HPDE6-E6E7 (cell line): ENCODE measurements at regions not wholly inside any gene's neighbourhood (a gene's known extent, or its start where the extent isn't known, plus 50 kb on each side); places are given as distances from the start of the nearest gene placed in this dataset.
"Not testable (repeated sequence)": the region's sequence is repeated elsewhere in the genome, so short reads cannot be mapped to it uniquely, and the experiment has no call there.

Experiments used
- DNase-seq: peaks from one replicate; pipeline ENCODE4 v3.0.0; 2011; ENCODE audit warnings: missing footprints; ENCODE audit errors: extremely low spot score

- DNase-seq, result no peak
These were observed 242.1 kb upstream of the C2CD4B start for GRCh38 chr15:62407216-62407615.

GRCh38 chr15:62407962-62408361 is 242.9 kb upstream of the C2CD4B start:
- no peak for DNase-seq

DNA sequence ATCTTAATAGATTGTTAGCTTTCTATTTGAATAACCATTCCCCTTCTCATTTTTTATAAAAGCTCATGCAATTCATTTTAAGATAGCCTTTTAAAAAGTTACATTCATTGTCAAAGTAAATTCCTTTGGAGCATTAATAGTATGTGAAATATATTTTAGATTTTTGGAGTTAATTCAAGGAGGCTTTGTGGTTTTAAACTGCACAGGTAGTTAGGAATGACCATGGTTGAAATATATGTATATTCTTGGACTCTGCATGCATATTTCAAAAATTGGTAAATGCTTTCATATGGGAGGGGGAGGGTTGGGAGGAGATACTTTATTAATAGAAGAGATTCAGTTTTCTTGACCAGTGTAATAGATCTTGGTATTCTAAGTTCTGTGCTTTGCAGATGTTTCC is 244.4 kb upstream of the C2CD4B start:
- DNase-seq, result no peak

DNA sequence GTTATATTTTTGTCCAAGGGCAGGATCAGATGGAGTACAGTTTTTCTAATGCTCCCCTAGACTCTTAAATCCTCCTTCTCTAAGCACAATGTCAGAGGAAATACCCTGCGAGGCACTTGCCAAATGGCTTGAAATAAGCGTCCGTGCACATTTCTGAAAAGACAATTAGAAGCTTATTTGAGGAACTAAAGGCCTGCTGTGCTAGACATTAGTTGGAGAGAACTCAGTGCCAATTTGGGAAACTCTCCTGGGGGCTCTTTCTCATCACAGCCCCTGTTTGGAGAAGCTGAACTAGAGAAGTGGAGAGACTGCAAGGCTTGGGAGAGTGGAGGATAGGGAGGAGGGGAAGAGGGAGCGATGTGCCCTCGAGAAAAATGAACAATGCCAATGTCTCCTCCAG is 247.6 kb upstream of the C2CD4B start:
- no peak for DNase-seq

GRCh38 chr15:62413153-62413552 is 248.1 kb upstream of the C2CD4B start:
- DNase-seq, result no peak

- no peak for DNase-seq
These were observed 248.7 kb upstream of the C2CD4B start for GRCh38 chr15:62413786-62414185.

- DNase-seq, result no peak
These were observed 250.4 kb upstream of the C2CD4B start for GRCh38 chr15:62415498-62415897.

DNA sequence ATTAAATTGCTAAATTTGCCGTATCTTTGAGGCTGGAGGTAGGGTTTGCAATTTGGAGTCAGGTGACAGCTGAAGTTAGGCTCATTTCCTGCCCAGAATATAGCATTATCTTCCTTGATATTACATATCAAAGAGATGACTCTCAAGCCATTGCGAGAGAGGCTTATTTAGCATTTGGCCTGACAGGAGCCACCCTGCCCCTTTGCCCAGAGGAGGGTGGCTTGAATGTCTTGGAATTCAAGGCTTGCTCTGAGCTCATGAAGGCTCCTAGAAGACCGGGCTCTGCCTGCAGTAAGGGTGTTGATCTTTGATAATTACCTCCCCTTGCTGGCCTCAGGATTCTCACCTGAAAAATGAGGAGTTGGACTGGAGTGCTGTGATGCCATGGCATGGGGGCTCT is 251.4 kb upstream of the C2CD4B start:
- no peak for DNase-seq

GRCh38 chr15:62417439-62417838 is 252.4 kb upstream of the C2CD4B start:
- DNase-seq, result no peak

GRCh38 chr15:62418496-62418895 is 253.4 kb upstream of the C2CD4B start:
- DNase-seq, result not testable (repeated sequence)

DNA sequence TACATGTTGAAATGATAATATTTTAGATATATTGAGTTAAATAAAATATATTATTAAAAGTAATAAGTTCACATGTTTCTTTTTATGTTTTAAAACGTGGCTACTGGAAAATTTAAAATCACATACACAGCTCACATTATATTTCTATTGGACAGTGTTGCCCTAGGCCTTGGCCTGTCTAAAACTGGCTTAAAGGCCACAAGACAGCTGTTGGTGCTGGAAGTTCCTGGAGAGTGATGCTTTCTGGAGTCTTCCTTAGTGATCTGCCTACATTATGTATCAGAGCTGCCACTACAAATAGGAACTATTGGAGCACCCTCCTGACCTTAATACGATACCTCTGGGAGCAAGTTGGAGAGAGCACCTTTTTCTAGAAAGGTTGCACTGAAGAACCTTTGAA is 254.1 kb upstream of the C2CD4B start:
- DNase-seq, result no peak

- DNase-seq, result not testable (repeated sequence)
These were observed 255.3 kb upstream of the C2CD4B start for GRCh38 chr15:62420371-62420770.

DNA sequence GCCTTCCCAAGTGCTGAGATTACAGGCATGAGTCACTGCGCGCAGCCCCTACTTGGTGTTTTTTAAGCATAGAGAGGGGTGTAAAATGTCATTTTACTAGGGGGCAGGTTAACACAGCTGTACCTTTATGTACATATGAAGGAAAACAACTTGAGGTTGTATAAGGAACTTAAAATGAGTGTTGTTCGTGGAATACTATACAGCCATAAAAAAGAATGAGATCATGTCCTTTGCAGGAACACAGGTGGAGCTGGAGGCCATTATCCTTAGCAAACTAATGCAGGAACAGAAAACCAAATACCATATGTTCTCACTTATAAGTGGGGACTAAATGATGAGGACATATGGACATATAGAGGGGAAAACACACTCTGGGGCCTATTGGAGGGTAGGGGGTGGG is 256.2 kb upstream of the C2CD4B start:
- no peak for DNase-seq

DNA sequence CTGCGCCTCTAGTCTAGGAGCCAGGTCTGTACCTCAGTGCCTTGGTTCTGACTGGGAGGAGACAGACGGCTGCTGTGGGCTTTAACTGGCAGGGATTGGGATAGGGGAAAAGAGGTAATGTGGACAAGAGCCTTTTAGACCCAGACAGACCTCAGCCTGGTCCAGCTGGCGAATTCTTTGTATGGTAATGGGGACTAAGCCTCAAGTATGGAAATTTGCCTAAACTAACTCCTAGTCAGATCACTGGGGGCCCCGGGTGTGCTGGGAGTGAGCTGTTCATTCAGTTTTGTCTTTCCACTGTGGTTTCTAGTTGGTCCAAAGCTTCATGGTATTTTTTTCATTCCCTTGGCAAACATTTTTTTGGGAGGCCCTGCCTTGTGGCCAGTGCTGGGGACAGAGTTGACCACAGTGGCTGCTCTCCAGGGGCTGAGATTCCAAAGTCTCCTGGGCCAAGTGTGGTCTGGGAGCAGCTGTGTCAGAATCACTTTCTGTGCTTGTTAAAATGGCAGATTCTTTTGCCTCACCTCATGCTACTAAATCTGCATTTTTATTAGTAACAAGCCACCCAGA is 261.4 kb upstream of the C2CD4B start:
- DNase-seq, result no peak

GRCh38 chr15:62428259-62428658 is 263.2 kb upstream of the C2CD4B start:
- DNase-seq, result no peak

- DNase-seq, result no peak
These were observed 263.9 kb upstream of the C2CD4B start for GRCh38 chr15:62428851-62429598.

- no peak for DNase-seq
These were observed 265.0 kb upstream of the C2CD4B start for GRCh38 chr15:62430056-62430455.

GRCh38 chr15:62430552-62430951 is 265.5 kb upstream of the C2CD4B start:
- DNase-seq, result no peak

GRCh38 chr15:62431008-62431797 is 266.1 kb upstream of the C2CD4B start:
- no peak for DNase-seq

- DNase-seq, result no peak
These were observed 266.7 kb upstream of the C2CD4B start for GRCh38 chr15:62431817-62432216.

DNA sequence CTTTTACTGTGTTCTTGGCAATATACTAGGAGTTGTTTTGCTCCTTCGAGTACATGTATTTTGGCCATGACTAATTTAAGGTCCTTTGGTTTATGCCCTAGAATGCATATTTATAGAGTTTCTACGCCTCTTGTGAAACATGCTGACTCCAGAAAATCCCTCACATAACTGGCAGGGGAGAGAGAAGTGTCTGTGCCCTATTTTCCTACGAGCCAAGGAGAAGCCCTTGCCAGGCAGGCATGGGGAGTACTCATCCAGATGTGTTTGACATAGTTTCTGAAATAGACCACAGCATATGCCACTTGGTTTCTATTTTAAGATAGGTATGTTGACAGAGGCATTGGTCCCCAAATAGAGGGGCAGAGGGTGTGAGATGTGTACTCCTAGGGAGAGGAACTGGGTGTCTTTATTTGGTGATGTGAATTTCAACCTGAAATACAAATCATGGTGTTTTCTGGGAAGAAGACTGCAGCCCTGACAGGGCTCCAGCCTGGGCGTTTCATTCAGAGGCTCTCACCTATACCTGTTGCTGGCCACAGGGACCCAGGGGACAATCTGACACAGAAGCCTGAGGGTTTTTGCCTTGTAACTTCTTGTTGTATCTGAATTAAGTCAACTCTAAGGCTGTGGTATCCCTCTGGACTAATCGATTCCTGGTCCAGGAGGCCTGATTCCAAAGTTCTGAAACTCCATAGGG is 267.8 kb upstream of the C2CD4B start:
- no peak for DNase-seq

DNA sequence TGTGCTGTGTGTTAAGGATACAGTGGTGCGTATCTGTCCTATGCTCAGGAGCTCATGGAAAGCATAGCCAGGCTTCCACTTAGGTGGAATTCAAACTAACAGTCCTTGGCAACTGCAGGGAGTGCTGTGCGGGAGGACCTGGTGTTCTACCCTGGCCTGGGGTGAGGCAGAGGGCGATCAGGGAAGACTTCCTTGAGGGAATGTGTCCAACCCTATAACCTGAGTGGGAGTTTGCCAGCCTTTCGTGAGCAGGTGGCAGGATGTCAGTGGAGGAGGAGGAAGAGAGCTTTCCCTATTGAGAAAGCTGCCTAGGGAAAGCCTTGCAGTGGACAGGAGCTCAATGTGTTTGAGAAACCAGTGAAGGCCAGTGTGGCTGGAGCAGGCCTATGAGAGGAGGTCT is 271.1 kb upstream of the C2CD4B start:
- DNase-seq, result no peak
